Endometrium (tissue), 2 donors: ENCODE measurements at regions not wholly inside any gene's neighbourhood (a gene's known extent, or its start where the extent isn't known, plus 50 kb on each side); places are given as distances from the start of the nearest gene placed in this dataset.
"Not testable (repeated sequence)": the region's sequence is repeated elsewhere in the genome, so short reads cannot be mapped to it uniquely, and the experiment has no call there.

Experiments
- FAIRE-seq: peaks from 2 replicates; lab custom pipeline; 2012; peaks lifted over from hg19 to GRCh38; lab: Jason Lieb, UNC
- donor health status: control.
- donor health status: control.

DNA sequence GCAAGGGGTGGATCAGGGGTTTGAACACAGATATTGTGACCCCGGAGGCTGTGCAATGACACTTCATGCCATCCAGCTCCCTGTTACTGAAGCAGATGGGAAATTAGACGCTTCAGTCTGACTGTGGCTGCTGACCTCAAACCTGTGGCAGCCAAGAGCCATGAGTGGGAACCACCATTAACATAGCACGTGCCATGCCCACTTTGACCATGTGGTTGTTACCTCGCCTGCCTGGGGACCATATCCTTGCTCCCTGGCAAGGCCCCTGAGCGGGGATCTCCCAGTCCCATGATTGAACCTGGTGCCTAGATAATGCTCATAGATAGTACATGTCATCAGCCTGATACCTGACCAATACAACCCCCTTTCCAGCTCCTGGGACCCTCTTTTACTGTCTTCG lies 68.9 kb downstream of the CYP26B1 start:
- FAIRE-seq: no peak

DNA sequence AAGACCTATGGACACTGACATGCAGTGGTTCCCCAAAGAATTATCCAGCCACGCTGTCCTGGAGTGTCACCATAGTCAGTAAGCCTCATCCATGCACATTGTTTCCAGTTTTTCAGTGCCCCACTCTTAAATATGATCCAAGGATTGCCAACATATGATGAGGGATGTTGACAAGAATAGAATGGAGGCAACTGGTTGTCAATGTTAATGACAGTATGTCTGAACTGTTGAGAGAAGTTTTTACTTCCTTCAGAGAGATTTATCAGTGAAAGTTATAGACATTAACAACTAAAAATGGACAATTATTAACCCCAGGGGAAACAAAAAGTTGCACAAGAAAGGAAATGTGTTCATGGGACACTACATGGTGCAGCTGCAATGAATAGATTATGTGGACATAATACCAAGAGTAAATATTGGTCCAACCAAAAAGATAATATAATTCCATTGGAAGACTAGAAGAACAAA lies 69.9 kb downstream of the CYP26B1 start:
- FAIRE-seq: no peak

DNA sequence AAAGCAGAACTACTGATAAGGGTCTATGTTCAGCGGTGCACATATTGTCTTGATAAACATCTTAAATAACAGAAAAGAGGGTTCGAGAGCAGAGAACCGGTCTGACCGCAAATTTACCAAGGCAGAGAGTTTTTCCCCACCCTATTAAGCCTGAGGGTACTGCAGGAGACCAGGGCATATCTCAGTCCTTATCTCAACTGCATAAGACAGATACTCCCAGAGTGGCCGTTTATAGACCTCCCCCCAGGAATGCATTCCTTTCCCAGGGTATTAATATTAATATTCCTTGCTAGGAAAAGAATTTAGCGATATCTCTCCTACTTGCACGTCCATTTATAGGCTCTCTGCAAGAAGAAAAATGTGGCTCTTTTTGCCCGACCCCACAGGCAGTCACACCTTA lies 74.3 kb downstream of the CYP26B1 start:
- FAIRE-seq: not testable (repeated sequence)

DNA sequence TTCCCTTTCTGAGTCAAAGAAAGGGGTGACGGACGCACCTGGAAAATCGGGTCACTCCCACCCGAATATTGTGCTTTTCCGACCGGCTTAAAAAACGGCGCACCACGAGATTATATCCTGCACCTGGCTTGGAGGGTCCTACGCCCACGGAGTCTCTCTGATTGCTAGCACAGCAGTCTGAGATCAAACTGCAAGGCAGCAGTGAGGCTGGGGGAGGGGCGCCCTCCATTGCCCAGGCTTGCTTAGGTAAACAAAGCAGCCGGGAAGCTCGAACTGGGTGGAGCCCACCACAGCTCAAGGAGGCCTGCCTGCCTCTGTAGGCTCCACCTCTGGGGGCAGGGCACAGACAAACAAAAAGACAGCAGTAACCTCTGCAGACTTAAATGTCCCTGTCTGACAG lies 83.5 kb downstream of the CYP26B1 start:
- not testable (repeated sequence) for FAIRE-seq

DNA sequence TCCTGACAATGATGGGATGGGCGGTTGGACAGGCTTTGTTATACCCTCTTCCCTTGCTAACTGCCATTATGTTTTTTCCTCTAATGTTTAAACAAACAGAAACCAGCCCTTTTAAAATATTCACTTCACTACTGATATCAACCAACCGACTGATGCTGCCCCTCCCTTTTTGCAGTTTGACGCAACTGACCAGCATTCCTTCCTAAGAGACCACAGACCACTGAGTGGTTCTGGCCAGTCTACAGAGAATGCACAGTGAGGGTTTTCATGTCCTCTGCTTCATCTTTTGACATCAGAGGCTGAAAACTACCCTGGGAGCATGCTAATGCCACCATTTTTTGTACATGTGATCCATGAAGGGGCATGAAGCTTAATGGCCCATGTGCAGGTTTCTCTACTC lies 85.3 kb downstream of the CYP26B1 start:
- FAIRE-seq: no peak

DNA sequence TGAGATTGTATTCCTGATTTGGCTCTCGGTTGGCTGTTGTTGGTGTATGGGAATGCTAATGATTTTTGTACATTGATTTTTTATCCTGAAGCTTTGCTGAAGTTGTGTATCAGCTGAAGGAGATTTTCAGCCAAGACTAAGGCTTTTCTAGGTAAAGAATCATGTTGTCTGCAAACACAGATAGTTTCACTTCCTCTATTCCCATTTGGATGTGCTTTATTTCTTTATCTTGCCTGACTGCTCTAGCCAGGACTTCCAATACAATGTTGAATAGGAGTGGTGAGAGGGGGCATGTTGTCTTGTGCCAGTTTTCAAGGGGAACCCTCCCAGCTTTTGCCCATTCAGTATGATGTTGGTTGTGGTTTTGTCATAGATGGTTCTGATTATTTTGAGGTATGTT lies 90.4 kb downstream of the CYP26B1 start:
- no peak for FAIRE-seq

DNA sequence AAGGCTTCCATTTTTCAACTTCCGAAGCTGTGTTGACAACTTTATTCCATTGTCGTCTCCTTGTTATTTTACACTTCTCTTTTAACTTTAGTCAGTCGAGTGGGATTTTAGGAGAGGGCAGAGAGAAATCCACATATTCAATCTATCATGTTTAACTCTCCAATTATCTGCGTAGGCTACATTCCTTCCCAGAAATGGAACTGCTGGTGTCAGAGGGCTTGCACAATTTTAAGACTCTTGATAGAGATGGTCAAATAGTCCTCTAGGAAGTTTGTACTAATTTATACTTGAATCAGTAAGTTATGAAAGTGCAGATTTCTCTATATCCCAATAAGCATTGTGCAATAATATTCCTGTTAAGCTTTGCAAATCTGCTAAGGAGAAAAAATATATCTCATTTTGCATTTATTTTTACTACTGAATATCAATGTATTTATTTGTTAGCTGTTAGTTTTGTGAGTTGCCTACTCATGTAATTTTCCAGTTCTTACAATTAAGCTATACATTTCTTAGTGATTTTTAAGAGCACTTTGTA lies 95.6 kb downstream of the CYP26B1 start:
- FAIRE-seq: no peak

DNA sequence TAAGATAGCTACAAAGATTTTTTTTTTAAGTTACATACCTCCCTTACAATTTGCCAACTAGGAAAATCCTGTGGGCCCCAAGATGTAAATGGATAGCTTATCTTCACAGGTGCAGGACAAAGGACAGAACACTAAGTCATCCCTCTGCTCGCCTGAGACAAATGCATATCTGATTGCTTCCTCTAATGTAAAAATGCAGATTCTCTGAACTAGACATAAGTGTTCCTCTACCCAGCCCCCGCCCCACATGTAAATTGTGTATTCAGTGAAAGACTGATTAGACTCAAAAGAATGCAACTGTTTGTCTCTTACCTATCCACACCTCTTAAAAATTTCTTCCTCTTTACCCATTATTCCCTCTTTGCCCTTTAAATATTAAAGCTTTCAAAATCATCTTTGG lies 96.5 kb downstream of the CYP26B1 start:
- no peak for FAIRE-seq

DNA sequence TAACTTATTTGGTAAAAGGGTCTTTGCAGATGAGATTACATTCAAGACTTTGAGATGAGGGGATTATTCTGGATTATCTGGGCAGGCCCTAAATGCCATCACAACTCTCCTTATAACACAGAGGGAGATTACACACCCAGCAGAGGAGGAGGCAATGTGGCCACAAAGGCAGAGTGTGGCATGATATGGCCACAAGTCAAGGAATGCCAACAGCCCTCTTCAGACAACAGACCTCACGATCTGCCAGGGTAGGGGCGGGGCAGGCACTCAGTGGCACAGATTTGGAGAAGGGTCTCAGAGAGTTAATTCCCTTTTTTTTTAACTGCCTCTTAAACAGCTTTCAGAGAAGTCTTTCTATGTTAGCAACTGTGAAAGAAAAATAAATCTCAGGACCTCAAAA lies 96.9 kb downstream of the CYP26B1 start:
- no peak for FAIRE-seq

DNA sequence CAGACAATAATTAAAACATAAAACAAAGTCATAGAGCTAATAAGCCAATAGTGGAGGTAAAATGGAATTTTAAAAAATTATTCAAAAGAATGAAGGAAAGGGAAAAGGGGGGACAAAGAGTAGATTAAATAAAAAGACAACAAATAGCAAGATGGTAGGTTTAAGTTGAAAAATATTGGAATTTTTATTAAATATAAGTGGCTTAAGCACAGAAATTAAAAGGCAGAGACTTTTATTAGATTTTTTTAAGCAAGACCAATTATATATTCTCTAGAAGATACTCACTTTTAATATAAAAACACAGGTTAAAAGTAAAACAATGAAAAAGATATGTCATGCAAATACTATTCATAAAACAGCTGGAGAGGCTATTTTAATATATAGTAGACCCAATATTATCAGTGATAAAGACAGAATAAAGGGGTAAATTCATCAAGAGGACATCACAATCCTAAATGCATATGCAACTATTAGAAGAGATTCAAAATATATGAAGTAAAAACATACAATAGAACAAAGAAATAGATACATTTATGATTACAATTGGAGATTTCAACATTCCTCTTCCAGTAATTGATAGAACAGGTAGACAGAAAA lies 98.7 kb downstream of the CYP26B1 start:
- FAIRE-seq: no peak

DNA sequence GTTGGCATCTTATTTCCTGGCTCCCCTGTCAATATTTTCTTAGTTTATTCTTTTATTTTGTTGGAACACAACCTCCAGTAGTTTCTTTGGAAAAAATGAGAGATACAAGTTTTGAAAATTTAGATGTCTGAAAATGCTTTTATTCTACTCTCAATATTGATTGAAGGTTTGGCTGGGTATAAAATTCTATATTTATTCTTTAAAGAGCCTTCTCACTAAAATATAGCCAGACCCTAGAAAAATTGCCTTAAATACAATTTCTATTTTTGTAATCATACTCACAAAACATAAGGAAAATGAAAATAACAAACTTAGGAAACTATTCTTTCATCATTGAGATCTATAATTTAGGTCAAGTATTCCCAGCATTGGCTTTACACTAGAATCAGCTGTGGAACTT lies 103.7 kb downstream of the CYP26B1 start:
- no peak for FAIRE-seq

DNA sequence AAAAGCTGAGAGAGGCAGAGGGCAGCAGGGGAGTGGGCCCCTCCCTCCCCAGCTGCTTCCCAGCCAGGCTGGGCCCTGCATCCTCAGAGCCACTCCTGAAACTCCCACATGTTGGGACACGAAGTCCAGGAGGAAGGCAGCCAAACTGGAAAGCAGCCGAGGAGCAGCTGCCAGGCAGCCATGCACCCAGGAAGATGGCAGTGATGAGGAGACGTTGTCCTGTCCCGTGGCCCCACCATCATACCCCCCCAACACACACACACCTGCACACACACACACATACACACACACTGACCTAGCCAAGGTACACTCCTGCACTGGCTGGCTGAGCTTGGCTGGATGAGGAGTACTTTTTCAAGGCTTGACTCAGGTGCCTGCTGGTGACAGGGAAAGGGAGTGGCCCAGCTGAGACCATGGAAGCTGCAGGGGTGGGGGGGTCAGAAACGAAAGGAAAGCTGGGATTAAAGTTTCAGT lies 106.0 kb downstream of the CYP26B1 start:
- FAIRE-seq: no peak

DNA sequence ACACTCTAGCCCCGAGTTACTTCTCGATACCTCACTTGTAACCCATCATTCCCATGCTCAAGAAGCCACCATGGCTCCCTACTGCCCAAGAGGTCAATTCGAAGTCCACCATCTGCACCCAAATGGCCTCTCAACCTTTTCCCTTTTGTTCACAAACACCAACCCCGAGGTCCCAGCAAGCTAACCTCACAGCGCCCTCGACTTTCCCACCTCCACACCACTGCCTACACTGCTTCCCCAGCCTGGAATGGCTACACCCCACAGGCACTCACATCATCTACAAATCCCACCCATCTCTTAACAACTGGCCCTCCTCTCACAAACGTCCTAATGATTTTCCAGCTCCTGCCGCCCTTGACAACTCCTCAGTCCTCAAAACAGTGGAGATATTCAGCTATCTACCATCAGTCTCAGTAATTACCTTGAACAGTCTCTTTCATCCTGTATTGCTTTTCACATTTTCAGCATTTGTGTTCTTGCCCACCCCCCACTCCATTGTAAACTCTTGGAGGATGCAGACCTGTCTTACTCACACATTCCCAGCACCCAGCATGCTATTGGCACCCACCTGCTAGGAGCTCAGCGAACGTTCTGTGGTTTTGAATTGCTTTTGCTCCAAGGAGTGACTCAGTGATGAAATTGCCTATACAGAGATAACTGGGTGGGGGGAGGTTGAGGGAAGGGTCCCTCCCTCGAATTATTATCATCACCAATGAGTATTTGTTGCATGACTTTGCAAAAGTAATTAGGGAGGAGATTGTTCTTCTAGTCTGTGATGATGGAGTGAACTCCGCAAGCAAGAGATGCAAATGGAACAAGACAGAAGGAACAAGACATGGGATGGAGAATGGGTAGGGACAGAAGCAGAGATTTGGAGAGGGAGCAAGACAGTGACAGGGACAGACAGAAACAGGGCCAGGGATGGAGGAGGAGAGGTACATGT lies 106.8 kb downstream of the CYP26B1 start:
- no peak for FAIRE-seq

DNA sequence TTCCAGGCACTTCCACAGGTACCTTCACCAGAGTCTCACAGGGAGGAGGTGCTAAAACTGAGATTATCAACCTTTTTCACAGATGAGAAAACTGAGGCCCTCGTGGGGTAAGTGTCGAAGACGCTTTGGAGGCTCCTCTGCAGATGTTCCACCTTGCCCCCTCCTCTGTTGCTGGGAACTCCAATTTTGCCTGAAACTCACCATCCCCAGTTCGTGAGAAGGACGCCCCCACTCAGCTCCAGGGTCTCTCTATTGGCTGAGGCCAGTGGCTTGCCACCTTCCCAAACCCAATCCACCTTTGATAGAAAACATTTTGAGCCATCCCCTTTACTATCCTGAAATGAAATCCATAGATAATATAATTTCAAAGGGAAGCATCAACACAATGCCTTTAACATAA lies 109.1 kb downstream of the CYP26B1 start:
- no peak for FAIRE-seq

DNA sequence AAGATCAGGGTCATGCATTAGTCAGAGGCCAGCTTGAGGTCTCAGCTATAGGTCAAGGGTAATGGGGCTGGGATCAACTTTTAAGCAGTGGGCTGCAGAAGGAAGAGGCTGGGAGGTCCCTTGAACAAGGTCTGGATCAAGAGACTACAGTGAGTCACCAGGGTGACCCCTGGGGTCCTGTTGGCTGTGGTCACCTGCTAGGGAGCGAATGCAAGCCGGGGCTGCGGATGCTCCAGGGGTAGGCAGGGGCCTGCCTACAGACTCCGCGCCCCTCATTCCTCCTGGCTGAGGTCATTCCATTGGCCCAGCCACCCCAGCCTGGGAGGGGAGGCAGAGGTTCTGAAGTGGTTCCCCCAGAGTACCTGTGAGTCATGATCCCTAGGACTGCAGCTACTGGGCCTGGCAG lies 110.4 kb downstream of the CYP26B1 start:
- FAIRE-seq: no peak

DNA sequence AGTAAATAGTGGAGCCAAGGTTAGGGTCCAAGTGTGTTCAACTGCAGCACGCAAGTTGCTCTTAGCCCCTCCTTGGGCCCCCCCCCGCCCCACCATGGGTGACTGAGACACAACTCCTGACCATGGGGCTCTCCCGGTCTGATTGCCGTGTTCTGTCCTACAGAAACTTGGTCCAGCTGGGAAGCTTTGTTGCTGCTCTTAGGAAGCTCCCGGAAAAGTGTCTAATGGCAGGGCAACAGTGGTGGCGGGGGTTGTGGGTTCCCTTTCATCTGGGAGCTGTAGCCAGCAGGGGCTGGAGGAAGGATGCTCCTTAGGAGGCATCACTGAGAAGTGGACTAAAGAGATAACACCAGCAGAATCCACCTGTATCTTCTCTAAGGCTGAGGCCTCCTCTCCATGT lies 111.1 kb downstream of the CYP26B1 start:
- no peak for FAIRE-seq

DNA sequence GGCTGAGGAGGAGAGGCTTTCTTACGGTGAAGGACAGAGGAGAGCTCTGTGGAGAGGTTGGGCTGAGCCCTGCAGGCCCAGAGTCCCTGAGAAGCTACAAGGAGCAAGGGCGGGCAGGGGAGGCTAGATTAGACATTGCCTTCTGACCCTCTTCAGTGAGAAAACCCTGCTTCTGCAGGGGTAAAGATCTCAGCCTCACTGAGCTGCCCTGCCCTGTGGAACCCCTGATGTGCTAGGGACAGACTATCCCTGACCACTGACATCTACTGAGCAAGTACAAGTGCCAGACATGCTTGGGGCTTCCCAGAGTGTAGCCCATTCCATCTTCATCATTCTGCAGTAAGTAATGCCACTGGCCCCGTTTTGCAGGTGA lies 111.5 kb downstream of the CYP26B1 start:
- FAIRE-seq: no peak

DNA sequence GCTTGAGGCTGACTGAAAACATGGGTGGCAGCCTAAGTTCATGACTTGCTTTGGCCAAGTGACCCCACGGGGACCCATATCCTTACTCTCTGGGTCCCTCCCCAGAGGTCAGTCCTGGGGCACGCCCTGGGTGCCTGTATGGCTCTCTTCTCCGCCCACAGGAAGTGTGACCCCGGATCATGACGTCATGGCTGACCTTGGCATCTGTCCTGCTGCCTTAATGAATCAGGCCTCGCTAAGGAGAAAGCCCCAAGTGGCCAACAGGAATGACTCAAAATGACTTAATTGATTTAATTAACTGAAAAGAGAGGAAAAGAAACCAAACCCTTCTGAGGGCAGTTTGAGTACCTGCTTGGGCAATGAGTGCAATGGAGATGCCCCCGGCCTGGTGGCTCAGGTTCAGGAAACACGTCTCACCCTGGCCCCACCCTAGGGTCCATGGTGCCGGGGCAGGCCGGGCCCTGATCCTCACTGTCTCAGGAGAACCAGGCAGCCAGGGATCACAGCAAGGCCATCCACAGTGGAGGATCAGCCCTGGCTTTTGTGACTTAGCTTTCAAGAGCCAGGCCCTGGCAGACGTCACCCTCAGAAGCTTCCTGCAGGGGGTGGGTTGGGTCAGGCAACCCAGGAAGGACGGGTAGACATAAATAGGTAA lies 112.0 kb downstream of the CYP26B1 start:
- FAIRE-seq: no peak

DNA sequence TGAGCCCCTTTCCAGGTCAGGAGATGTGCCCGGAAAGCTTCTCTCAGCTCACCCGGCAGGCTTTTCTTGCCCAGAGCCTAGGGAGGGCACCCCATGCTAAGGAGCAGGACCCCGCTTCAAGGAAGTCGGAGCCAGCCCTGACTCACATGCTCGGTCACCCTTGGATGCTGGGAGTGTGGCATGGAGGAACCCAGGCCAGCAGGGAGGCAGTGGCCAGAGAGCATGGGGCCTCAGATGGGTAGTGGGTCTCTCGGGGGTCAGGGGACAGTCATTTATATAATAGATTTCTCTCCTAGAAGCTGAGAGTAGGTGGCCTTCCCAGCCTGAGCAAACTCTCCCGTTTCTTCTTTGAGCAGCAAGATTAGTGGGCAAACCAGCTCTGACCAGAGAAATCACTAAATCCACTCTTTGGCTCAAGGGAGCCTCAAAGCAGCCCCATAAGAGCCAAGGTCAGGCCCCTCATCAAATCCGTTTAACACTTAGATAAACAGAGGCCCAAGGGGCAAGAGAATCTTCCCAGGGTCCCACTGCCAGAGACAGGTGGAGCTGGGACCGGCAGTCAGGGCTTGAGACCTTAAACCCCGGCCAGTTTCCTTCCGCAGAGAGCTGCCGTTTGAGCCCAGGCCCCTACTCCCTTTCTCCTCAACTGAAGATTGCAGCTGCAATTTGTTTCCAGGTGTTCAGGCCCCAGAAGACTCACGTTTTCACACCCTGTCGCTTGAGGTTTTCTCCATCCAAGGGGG lies 113.1 kb downstream of the CYP26B1 start:
- no peak for FAIRE-seq

DNA sequence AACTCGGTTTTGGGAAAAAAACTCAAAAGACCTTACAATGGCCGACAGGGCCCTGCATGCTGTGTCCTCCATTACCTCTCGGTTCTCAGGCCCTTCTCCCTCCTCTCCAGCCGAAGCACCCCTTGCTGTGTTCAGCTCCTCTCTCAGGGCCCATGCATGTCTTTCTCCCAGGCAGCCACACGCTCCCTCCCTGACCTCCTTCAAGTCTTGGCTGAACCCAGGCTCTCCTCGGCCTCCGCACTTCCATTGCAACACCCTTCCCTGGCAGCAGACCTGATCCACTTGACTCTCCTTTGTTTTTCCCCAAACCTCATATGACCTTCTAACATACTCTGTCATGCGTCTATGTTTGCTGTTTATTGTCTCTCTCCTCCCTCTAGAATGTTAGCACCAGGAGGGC lies 114.0 kb downstream of the CYP26B1 start:
- FAIRE-seq: no peak

DNA sequence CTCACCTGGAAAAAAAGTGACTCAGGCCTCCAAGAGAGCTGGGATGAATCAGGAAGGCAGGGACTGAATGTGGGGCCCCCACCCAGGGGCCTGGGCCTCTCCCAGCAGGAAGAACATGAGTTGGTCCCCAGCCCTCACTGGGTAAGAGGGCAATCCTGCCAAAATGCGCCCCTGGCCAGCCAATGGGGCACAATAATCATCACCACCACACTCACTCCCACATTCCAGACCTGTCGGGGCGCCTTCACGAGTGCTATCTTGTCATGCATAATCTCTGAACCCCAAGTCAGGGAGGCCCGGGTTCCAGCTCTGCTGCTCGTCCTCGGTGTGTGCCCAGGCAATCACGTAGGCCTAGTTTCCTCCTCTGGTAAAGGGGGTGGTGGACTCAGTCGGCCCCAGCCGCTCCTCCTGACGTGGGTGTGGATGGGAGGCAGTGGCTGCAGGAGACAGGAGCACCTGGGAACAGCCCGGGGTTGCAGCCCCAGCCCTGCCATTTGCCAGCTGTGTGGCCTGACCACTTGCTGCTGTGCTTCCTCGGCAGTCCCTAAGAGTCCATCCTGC lies 115.1 kb downstream of the CYP26B1 start:
- no peak for FAIRE-seq
